Activated CD4-positive, alpha-beta T cell treated with anti-CD3 and anti-CD28 coated beads for 36 hours (primary cell): ENCODE measurements at regions not wholly inside any gene's neighbourhood (a gene's known extent, or its start where the extent isn't known, plus 50 kb on each side); places are given as distances from the start of the nearest gene placed in this dataset.

Experiments used
- ATAC-seq: fragments of 200-7000 bp; cut with Tn5 transposase; one replicate; pipeline ENCODE4 v1.10.0; 2021; ENCODE audit warnings: mild to moderate bottlenecking, moderate library complexity
- CTCF ChIA-PET: fragments of 350-600 bp; sonication (Branson Sonifier 250); formaldehyde crosslinking; loops from one replicate; lab custom pipeline; 2021; ENCODE audit warnings: antibody characterized with exemption; lab: Charles Lee
- POLR2A ChIA-PET: fragments of 350-600 bp; sonication (Branson Sonifier 250); formaldehyde crosslinking; loops from one replicate; lab custom pipeline; 2021; ENCODE audit warnings: antibody characterized with exemption, inconsistent platforms; lab: Charles Lee
- DNase-seq: peaks from one replicate; pipeline ENCODE4 v3.0.0-alpha.2; 2020
- H3K27ac Mint-ChIP-seq: one replicate; pipeline ENCODE4 v1.8.0; 2021; ENCODE audit warnings: mixed read lengths
- H3K27me3 Mint-ChIP-seq: one replicate; pipeline ENCODE4 v1.8.0; 2021; ENCODE audit warnings: mixed read lengths
- H3K36me3 Mint-ChIP-seq: one replicate; pipeline ENCODE4 v1.8.0; 2021; ENCODE audit warnings: low read depth, mixed read lengths
- H3K4me1 Mint-ChIP-seq: one replicate; pipeline ENCODE4 v1.8.0; 2021; ENCODE audit warnings: mixed read lengths
- H3K4me3 Mint-ChIP-seq: one replicate; pipeline ENCODE4 v1.8.0; 2021; ENCODE audit warnings: mild to moderate bottlenecking, moderate library complexity, mixed read lengths
- H3K9me3 Mint-ChIP-seq: one replicate; pipeline ENCODE4 v1.8.0; 2021; ENCODE audit warnings: low read depth, mixed read lengths
- intact Hi-C, 2 experiments: fragments of 100-400 bp; cut with DNase I in 1 of 2; cut with micrococcal nuclease in 1 of 2; formaldehyde crosslinking; loops; one replicate each; pipeline versions ENCODE4 v1.14.2 to v1.15.1; 2022 to 2024; cut with DNase I, micrococcal nuclease

DNA sequence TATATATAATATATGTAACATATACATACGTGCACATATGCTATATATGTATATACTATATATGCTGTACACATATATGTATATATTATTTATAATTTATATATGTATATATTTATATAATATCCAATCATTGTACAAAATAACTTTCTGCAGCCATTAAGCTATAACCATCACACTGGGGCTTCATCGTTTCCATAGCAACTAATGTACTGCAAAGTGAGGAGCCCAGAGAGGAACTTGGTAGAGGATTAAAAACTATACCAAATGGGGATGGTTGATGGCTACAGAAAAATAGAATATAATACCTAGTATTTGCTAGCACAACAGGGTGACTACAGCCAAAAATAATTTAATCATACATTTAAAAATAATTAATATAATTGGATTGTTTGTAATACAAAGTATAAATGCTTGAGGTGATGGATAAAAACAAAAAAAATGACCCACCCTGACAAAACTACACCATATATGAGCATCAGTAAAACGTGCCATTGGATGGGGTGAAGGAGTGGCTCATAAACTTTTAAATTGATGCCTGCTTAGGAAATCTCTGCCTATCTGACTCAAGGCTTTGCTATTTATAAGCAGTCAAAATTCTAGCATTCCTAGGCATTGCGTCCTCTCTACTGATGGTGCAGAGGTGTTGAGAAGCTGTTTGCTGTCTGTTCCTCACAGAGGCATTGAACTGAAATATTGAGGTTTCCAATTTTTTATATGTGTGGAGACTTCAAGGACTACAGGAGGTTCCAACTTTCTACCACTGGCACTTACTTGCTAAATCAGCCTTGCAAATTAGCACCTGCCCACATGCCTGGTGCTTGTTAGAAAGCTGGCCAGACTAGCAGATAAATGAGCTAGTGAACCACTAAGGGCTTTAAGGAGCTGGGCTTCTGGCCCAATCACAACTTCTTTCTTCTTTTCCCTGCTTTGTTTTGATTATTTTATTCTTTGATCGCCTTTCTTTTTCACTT is 190.1 kb downstream of the SCP2D1 start:
- intact Hi-C loops = no loop called here
- DNase-seq (no peak), ATAC-seq (no peak)
- CTCF ChIA-PET = interaction anchor here (1.3 kb wide), 1 partner anchor 12 kb away, joined by 3 read pairs; no protein-coding TSS in a partner anchor
- POLR2A ChIA-PET = no interaction called here
- no peak overlapping the region for H3K27ac Mint-ChIP-seq
- H3K4me1 Mint-ChIP-seq = no peaks in the 10 kb centered on the region
- H3K9me3 Mint-ChIP-seq = no peaks in the 10 kb centered on the region
- H3K36me3 Mint-ChIP-seq = no peaks in the 10 kb centered on the region
- peaks cover 4% of the 10 kb centered on the region for H3K27me3 Mint-ChIP-seq
- H3K4me3 Mint-ChIP-seq = no peak overlapping the region

- CTCF ChIA-PET = interaction anchor here (1.3 kb wide), 1 partner anchor 11 kb away, joined by 3 read pairs; no protein-coding TSS in a partner anchor
- H3K4me3 Mint-ChIP-seq = no peak overlapping the region
- POLR2A ChIA-PET = no interaction called here
- H3K36me3 Mint-ChIP-seq = no peaks in the 10 kb centered on the region
- no peak overlapping the region for H3K27ac Mint-ChIP-seq
- ATAC-seq (no peak), DNase-seq (no peak)
- H3K9me3 Mint-ChIP-seq = no peaks in the 10 kb centered on the region
- H3K27me3 Mint-ChIP-seq = peaks cover 4% of the 10 kb centered on the region
- no peaks in the 10 kb centered on the region for H3K4me1 Mint-ChIP-seq
- intact Hi-C loops = no loop called here
Observed at GRCh38 chr20:19004975-19005374, 191.4 kb downstream of the SCP2D1 start.

GRCh38 chr20:19008497-19008896 is 194.9 kb downstream of the SCP2D1 start:
- Mint-ChIP-seq H3K9me3 (no peaks in the 10 kb centered on the region), H3K36me3 (no peaks in the 10 kb centered on the region), H3K27ac (no peak overlapping the region), H3K4me3 (no peak overlapping the region), H3K4me1 (no peaks in the 10 kb centered on the region), H3K27me3 (peaks cover 4% of the 10 kb centered on the region)
- intact Hi-C loops = no loop called here
- DNase-seq (no peak), ATAC-seq (no peak)
- ChIA-PET CTCF (no interaction called here), POLR2A (no interaction called here)

- ATAC-seq = no peak
- Mint-ChIP-seq H3K4me3 (no peak overlapping the region), H3K4me1 (no peaks in the 10 kb centered on the region), H3K9me3 (no peaks in the 10 kb centered on the region), H3K27ac (no peak overlapping the region), H3K36me3 (no peaks in the 10 kb centered on the region), H3K27me3 (peaks cover 4% of the 10 kb centered on the region)
- no peak for DNase-seq
- ChIA-PET POLR2A (no interaction called here), CTCF (interaction anchor here (0.8 kb wide), 1 partner anchor 189 kb away, joined by 3 read pairs; no protein-coding TSS in a partner anchor)
- intact Hi-C loops = no loop called here
Observed at GRCh38 chr20:19009081-19009688, 195.6 kb downstream of the SCP2D1 start.

DNA sequence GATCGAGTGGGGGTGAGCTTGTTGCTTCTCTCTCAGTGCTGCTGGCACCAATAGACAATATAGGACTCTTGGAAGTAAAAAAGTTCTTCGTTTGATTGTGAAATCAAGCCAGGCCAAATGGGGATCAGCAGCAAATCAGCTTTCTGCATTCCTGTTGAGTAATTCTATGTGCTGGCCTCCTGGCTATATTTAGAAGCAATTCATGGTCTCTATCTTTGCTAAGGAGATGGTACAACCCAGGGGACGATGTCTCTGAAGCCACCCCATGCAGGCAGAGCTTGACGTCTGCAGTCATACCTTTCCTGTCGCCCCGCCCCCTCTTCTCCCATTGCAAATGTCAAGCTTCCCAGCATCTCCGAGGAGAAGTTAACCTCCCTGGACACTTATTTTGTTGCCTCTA is 199.1 kb downstream of the SCP2D1 start:
- ChIA-PET POLR2A (no interaction called here), CTCF (interaction anchor here (0.5 to 0.7 kb wide), 2 partner anchors 146 to 622 kb away, joined by 3 to 4 read pairs; no protein-coding TSS in a partner anchor)
- Mint-ChIP-seq H3K27ac (no peak overlapping the region), H3K36me3 (no peaks in the 10 kb centered on the region), H3K4me1 (no peaks in the 10 kb centered on the region), H3K27me3 (no peaks in the 10 kb centered on the region), H3K4me3 (no peak overlapping the region), H3K9me3 (no peaks in the 10 kb centered on the region)
- no peak for DNase-seq
- intact Hi-C loops = no loop called here
- no peak for ATAC-seq

DNA sequence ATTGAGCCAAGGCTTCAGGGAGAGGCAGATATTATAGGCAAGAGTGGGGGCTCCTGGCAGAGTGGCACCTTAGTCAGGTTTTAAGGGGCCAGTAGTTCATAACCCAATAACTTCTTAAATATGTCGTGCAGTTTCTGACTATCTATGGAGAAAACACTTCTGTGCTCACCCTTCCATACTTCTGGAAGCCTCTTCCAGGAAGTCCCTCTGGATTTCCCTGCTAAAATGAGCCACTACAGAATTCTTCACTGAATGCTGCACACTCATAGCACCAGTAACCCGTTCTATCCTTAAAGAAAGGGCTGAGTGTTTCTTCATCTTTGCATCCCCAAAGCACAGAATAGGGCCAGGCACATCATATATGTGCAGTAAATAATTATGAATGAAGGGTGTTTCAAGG is 198.5 kb upstream of the SLC24A3 start:
- H3K4me1 Mint-ChIP-seq = no peaks in the 10 kb centered on the region
- H3K4me3 Mint-ChIP-seq = no peak overlapping the region
- no peaks in the 10 kb centered on the region for H3K36me3 Mint-ChIP-seq
- intact Hi-C loops = no loop called here
- no peaks in the 10 kb centered on the region for H3K9me3 Mint-ChIP-seq
- CTCF ChIA-PET = interaction anchor here (0.6 kb wide), 1 partner anchor 41 kb away, joined by 4 read pairs; no protein-coding TSS in a partner anchor
- DNase-seq = no peak
- no peak for ATAC-seq
- H3K27ac Mint-ChIP-seq = no peak overlapping the region
- H3K27me3 Mint-ChIP-seq = no peaks in the 10 kb centered on the region
- POLR2A ChIA-PET = no interaction called here

GRCh38 chr20:19015351-19016139 is 196.9 kb upstream of the SLC24A3 start:
- DNase-seq (no peak), ATAC-seq (no peak)
- CTCF ChIA-PET = interaction anchor here (1.4 kb wide), 1 partner anchor 11 kb away, joined by 3 read pairs; no protein-coding TSS in a partner anchor
- intact Hi-C loops = no loop called here
- H3K27ac Mint-ChIP-seq = no peak overlapping the region
- POLR2A ChIA-PET = no interaction called here
- no peak overlapping the region for H3K4me3 Mint-ChIP-seq
- H3K9me3 Mint-ChIP-seq = no peaks in the 10 kb centered on the region
- H3K27me3 Mint-ChIP-seq = no peaks in the 10 kb centered on the region
- no peaks in the 10 kb centered on the region for H3K4me1 Mint-ChIP-seq
- no peaks in the 10 kb centered on the region for H3K36me3 Mint-ChIP-seq

DNA sequence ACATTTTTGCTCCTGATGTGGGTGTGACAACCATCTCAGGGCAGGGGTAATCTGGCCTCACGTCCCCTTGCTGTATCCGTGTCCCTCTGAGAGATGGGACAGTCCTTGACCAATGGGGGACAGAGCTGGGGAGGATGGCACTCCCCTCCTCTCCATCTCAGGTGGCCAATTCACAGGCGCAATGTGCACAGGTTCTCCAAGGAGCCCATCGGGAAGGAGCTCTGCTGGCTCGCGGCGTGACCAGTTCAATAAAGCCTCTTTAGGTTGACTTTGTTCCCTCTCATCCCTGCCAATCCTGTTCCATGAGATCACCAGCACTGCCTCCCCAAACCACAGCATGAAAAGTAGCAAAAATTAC is 196.3 kb upstream of the SLC24A3 start:
- ChIA-PET CTCF (interaction anchor here (1.4 kb wide), 1 partner anchor 12 kb away, joined by 3 read pairs; no protein-coding TSS in a partner anchor), POLR2A (no interaction called here)
- intact Hi-C loops = no loop called here
- ATAC-seq (no peak), DNase-seq (no peak)
- no peaks in the 10 kb centered on the region for H3K9me3 Mint-ChIP-seq
- no peaks in the 10 kb centered on the region for H3K27me3 Mint-ChIP-seq
- H3K27ac Mint-ChIP-seq = no peak overlapping the region
- no peak overlapping the region for H3K4me3 Mint-ChIP-seq
- no peaks in the 10 kb centered on the region for H3K4me1 Mint-ChIP-seq
- no peaks in the 10 kb centered on the region for H3K36me3 Mint-ChIP-seq

GRCh38 chr20:19017104-19017690 is 195.2 kb upstream of the SLC24A3 start:
- H3K4me1 Mint-ChIP-seq = no peaks in the 10 kb centered on the region
- no peak overlapping the region for H3K27ac Mint-ChIP-seq
- no peaks in the 10 kb centered on the region for H3K9me3 Mint-ChIP-seq
- intact Hi-C loops = no loop called here
- no peaks in the 10 kb centered on the region for H3K36me3 Mint-ChIP-seq
- no peak for ATAC-seq
- no peak for DNase-seq
- no peaks in the 10 kb centered on the region for H3K27me3 Mint-ChIP-seq
- CTCF ChIA-PET = interaction anchor here (0.5 kb wide), 1 partner anchor 587 kb away, joined by 3 read pairs; no protein-coding TSS in a partner anchor
- POLR2A ChIA-PET = no interaction called here
- H3K4me3 Mint-ChIP-seq = no peak overlapping the region

DNA sequence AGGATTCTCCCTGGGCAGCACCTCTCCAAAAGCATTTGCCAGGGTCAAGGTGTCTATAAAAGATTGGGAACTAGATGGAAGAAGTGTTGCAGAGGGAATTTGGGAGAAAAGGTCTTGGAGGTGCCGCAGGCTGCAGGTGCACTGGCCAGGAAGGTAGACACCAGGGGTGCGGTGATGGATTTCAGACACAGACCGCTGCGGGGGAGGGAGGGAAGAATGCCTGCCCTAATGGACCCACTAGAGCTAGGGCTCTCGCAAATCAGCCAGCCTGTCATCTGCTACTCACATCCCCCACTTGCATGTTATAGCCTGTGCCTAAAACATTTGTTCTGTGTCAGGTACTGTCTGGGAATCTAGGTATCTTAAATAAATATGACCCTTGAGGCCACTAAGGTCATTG is 193.6 kb upstream of the SLC24A3 start:
- H3K27me3 Mint-ChIP-seq = no peaks in the 10 kb centered on the region
- ChIA-PET CTCF (no interaction called here), POLR2A (interaction anchor here (0.7 kb wide), 1 partner anchor 36 kb away, joined by 4 read pairs; no protein-coding TSS in a partner anchor)
- H3K4me1 Mint-ChIP-seq = no peaks in the 10 kb centered on the region
- H3K9me3 Mint-ChIP-seq = no peaks in the 10 kb centered on the region
- no peak overlapping the region for H3K27ac Mint-ChIP-seq
- ATAC-seq = no peak
- intact Hi-C loops = no loop called here
- no peak for DNase-seq
- H3K4me3 Mint-ChIP-seq = no peak overlapping the region
- no peaks in the 10 kb centered on the region for H3K36me3 Mint-ChIP-seq
